ENCODE measurements at regions not wholly inside any gene's neighbourhood (a gene's known extent, or its start where the extent isn't known, plus 50 kb on each side); places are given as distances from the start of the nearest gene placed in this dataset.

- TF ChIP-seq SUZ12 (IDR thresholded peaks at IDR 0.05) (no peak), CTBP1 (IDR thresholded peaks at IDR 0.05; ENCODE audit: borderline replicate concordance) (no peak), FOXM1 (IDR thresholded peaks at IDR 0.05; ENCODE audit: borderline replicate concordance) (no peak), FOXA1 (IDR thresholded peaks at IDR 0.05) (no peak), BHLHE40 (IDR thresholded peaks at IDR 0.05; ENCODE audit: borderline replicate concordance) (no peak)
Observed at GRCh38 chr18:77990901-77991300, 741.3 kb downstream of the GALR1 start.
